ENCODE measurements at regions not wholly inside any gene's neighbourhood (a gene's known extent, or its start where the extent isn't known, plus 50 kb on each side); places are given as distances from the start of the nearest gene placed in this dataset.

GRCh38 chr2:236743039-236743920 is 173.7 kb downstream of the ACKR3 start:
- no peaks in the 10 kb centered on the region for H3K4me1 Mint-ChIP-seq (ENCODE audit: low read depth)
- peaks cover 11% of the 10 kb centered on the region for H3K27me3 Mint-ChIP-seq
- no peak overlapping the region for H3K27ac Mint-ChIP-seq

DNA sequence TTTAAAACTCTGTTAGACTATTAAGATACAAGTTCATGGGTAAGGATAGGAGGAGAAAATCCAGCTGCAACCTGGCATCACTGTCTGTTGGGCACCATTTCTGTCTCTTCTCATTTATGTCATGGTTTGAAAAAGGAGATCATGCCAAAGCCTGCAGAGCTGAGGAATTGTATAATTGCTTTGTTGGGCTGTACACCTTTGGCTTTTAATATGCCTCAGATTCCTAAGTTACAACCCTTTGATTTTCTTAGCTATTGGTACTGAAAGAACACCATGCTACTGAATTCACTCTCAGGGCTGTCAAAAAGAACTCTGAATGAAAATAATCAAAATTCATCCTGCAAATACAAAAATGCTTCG is 174.3 kb downstream of the ACKR3 start:
- Mint-ChIP-seq H3K27ac (no peak overlapping the region), H3K4me1 (ENCODE audit: low read depth) (no peaks in the 10 kb centered on the region), H3K9me3 (no peaks in the 10 kb centered on the region), H3K27me3 (peaks cover 9% of the 10 kb centered on the region), H3K4me3 (no peak overlapping the region), H3K36me3 (ENCODE audit: low read depth) (no peaks in the 10 kb centered on the region)
- DNase-seq, result no peak

More at GRCh38 chr2:236743039-236743920, 173.7 kb downstream of the ACKR3 start:
- Mint-ChIP-seq H3K4me3 (no peak overlapping the region), H3K36me3 (ENCODE audit: low read depth) (no peaks in the 10 kb centered on the region), H3K9me3 (no peaks in the 10 kb centered on the region)
- DNase-seq, result no peak

DNA sequence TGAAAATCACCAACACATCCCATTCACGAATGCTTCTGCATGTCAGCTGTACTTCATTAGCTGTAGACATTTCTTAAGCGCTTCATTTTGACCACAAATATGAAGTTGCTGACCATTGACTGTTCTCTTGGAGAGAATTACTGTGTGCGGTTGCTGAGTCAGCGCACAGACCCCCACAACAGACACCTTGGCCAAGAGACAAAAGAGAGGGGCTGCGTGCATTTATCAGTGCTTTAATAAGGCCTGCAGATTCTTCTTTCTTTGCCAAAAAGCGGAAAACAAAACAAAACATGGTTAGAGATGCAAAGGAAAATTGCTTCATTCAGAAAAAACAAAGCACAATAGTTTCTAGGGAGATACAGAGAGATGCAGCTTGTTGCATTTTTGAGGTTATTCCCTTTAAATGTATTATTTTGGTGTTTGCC is 174.7 kb downstream of the ACKR3 start:
- no peaks in the 10 kb centered on the region for H3K9me3 Mint-ChIP-seq
- H3K27ac Mint-ChIP-seq, result no peak overlapping the region
- no peak overlapping the region for H3K4me3 Mint-ChIP-seq
- DNase-seq, result no peak
- peaks cover 12% of the 10 kb centered on the region for H3K27me3 Mint-ChIP-seq
- H3K36me3 Mint-ChIP-seq (ENCODE audit: low read depth), result no peaks in the 10 kb centered on the region
- no peaks in the 10 kb centered on the region for H3K4me1 Mint-ChIP-seq (ENCODE audit: low read depth)

DNA sequence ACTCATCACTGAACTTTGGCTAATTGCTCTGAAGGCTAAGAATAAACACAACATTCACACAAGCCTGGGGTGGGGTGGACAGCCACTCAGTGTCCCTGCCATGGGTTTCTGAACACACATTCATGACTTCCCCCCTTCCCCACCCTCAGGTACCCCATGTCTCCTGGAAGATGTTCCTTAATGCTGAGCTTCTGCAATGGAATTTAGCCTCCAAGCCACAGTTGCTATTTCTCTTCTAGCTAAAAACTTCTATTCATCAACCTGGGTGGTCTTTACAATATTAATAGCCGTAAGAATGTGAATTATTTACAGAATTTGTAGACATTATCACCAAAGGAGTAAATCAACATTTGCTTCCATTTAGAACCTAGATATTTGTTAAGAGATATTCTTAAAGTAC is 175.1 kb downstream of the ACKR3 start:
- Mint-ChIP-seq H3K27ac (no peak overlapping the region), H3K27me3 (peaks cover 15% of the 10 kb centered on the region), H3K36me3 (ENCODE audit: low read depth) (no peaks in the 10 kb centered on the region), H3K4me3 (no peak overlapping the region), H3K4me1 (ENCODE audit: low read depth) (no peaks in the 10 kb centered on the region), H3K9me3 (no peaks in the 10 kb centered on the region)
- DNase-seq, result no peak

- Mint-ChIP-seq H3K4me3 (no peak overlapping the region), H3K9me3 (no peaks in the 10 kb centered on the region), H3K36me3 (ENCODE audit: low read depth) (no peaks in the 10 kb centered on the region), H3K27me3 (peaks cover 17% of the 10 kb centered on the region), H3K4me1 (ENCODE audit: low read depth) (no peaks in the 10 kb centered on the region), H3K27ac (no peak overlapping the region)
- no peak for DNase-seq
Observed at GRCh38 chr2:236745420-236746210, 176.0 kb downstream of the ACKR3 start.

DNA sequence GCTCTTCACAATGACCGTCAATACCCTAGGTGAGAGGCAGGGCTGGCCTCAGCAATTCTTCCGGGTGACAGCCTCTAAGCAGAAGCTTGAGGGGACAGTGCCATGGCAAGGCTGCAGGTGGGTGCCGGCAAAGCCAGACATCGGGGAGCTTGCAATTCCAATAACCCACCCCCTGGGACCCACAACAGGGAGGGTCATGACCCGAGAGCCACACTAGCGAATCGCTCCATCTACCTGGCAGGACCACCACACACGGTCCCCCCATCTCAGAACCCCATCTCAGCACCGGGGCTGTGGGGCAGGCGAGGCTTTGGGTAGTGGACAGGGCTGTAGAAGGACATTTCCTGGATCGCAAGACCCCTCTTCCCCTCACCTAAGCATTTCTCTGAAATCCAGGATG is 177.2 kb downstream of the ACKR3 start:
- H3K27me3 Mint-ChIP-seq, result peaks cover 17% of the 10 kb centered on the region
- no peaks in the 10 kb centered on the region for H3K36me3 Mint-ChIP-seq (ENCODE audit: low read depth)
- no peak for DNase-seq
- no peak overlapping the region for H3K4me3 Mint-ChIP-seq
- no peaks in the 10 kb centered on the region for H3K9me3 Mint-ChIP-seq
- no peak overlapping the region for H3K27ac Mint-ChIP-seq
- no peaks in the 10 kb centered on the region for H3K4me1 Mint-ChIP-seq (ENCODE audit: low read depth)

GRCh38 chr2:236747426-236747825 is 177.8 kb downstream of the ACKR3 start:
- H3K27ac Mint-ChIP-seq, result no peak overlapping the region
- no peaks in the 10 kb centered on the region for H3K36me3 Mint-ChIP-seq (ENCODE audit: low read depth)
- H3K9me3 Mint-ChIP-seq, result no peaks in the 10 kb centered on the region
- H3K27me3 Mint-ChIP-seq, result peaks cover 17% of the 10 kb centered on the region
- no peaks in the 10 kb centered on the region for H3K4me1 Mint-ChIP-seq (ENCODE audit: low read depth)
- no peak for DNase-seq
- H3K4me3 Mint-ChIP-seq, result no peak overlapping the region

DNA sequence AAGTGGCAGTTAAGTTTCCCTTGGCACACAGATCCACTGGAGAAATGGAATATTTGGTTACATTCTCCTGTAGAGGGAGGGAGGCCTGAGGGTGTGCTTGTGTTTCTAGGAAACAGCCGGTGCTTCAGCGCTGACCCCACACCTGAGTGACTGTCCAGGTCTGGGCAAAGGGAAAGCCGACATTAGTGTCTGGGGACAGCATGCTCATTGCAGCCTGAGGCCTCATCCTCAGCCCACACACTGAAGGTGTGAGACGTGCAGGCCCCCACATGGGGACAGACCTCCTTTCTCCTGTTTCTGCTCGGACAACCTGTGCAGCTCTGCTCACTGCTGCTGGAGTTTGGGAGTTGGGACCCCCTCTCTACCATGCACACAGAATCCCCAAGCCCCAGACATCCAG is 178.3 kb downstream of the ACKR3 start:
- Mint-ChIP-seq H3K4me1 (ENCODE audit: low read depth) (no peaks in the 10 kb centered on the region), H3K9me3 (no peaks in the 10 kb centered on the region), H3K27ac (no peak overlapping the region), H3K27me3 (peaks cover 17% of the 10 kb centered on the region), H3K36me3 (ENCODE audit: low read depth) (no peaks in the 10 kb centered on the region), H3K4me3 (no peak overlapping the region)
- DNase-seq, result no peak

DNA sequence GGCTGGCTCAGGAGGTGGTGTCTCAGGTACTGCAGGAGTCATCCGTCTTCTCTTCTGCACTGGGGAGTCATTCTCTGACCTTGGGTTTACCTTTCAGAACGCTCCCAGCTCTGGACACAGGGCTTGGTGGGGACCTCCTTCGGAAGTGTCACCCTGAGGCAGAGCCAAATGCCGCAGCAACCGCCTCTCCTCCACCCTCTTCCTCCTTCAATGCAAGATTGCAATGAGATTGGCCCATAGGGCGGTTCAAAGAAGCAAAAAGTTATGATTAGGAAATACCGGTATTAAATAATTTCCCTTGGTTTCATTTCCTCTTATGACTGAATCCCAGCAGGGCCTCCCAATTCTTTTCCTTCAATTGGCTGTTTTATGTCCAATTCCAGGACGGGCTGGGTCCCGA is 178.8 kb downstream of the ACKR3 start:
- Mint-ChIP-seq H3K4me1 (ENCODE audit: low read depth) (no peaks in the 10 kb centered on the region), H3K9me3 (no peaks in the 10 kb centered on the region), H3K27ac (no peak overlapping the region), H3K27me3 (peaks cover 20% of the 10 kb centered on the region), H3K4me3 (no peak overlapping the region), H3K36me3 (ENCODE audit: low read depth) (no peaks in the 10 kb centered on the region)
- no peak for DNase-seq

DNA sequence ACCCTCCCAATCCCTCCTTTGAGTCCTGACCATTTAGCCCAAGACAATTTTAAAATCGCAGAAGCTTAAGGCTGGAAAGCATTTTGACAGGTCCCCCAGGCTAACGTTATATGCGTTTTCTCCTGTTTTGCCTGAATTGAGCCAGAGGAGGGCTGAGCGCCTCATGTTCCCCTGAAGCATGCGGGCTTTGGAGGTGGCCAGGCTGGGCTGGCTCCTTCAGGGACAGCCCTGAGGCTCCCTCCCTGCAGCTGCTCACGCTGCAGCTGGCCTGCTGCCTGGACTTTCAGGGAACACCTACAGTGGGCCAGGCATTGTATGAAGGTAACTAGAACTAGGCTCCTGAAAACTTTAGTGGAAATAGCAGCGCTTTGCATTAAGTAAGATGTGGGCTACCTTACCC is 179.2 kb downstream of the ACKR3 start:
- Mint-ChIP-seq H3K27ac (no peak overlapping the region), H3K27me3 (peaks cover 23% of the 10 kb centered on the region), H3K36me3 (ENCODE audit: low read depth) (no peaks in the 10 kb centered on the region), H3K4me3 (no peak overlapping the region), H3K9me3 (no peaks in the 10 kb centered on the region), H3K4me1 (ENCODE audit: low read depth) (no peaks in the 10 kb centered on the region)
- DNase-seq, result no peak

DNA sequence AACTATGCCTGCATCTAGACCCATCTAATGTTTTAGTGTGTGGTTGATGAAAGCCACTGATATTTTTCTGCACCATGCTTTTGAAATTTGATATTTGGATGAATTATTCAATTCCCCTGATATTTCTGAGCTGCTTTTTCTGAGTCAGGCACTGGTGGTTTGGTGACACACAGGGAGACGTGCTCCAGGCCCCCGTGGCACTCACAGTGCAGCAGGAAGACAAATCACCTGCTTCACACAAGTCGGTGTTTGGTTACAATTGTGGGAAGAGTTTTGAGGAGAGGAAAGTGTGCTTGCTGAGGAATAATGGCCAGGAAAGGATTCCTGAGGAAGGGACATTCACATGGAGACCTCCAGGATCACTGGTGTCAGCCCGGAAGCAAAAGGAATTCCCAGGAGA is 179.7 kb downstream of the ACKR3 start:
- Mint-ChIP-seq H3K4me3 (no peak overlapping the region), H3K4me1 (ENCODE audit: low read depth) (no peaks in the 10 kb centered on the region), H3K27me3 (peaks cover 22% of the 10 kb centered on the region), H3K27ac (no peak overlapping the region), H3K9me3 (no peaks in the 10 kb centered on the region), H3K36me3 (ENCODE audit: low read depth) (no peaks in the 10 kb centered on the region)
- DNase-seq, result no peak

DNA sequence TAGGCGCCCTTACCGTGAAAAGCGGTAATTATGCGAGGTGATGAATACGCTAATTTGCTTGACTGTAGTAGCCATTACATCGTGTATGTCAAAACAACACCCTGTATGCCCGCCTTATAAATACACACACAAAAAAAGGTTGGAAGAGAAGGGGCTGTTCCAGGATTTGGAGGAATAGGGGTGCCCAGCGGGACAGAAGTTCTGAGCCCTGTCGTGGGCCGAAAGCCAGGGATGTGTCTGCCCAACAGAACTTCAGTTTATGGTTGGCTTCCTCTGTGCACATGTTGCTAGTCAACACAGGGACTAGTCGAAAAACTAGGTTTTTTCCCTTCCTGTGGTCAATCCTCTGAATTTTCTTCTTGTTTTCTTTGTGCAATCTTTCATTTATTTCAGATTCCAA is 182.5 kb downstream of the ACKR3 start:
- H3K27me3 Mint-ChIP-seq, result peaks cover 15% of the 10 kb centered on the region
- no peak overlapping the region for H3K4me3 Mint-ChIP-seq
- no peaks in the 10 kb centered on the region for H3K36me3 Mint-ChIP-seq (ENCODE audit: low read depth)
- no peaks in the 10 kb centered on the region for H3K9me3 Mint-ChIP-seq
- no peak overlapping the region for H3K27ac Mint-ChIP-seq
- no peak for DNase-seq
- no peaks in the 10 kb centered on the region for H3K4me1 Mint-ChIP-seq (ENCODE audit: low read depth)

- peaks cover 15% of the 10 kb centered on the region for H3K27me3 Mint-ChIP-seq
- H3K27ac Mint-ChIP-seq, result no peak overlapping the region
- no peaks in the 10 kb centered on the region for H3K9me3 Mint-ChIP-seq
- no peaks in the 10 kb centered on the region for H3K4me1 Mint-ChIP-seq (ENCODE audit: low read depth)
- DNase-seq, result no peak
- no peaks in the 10 kb centered on the region for H3K36me3 Mint-ChIP-seq (ENCODE audit: low read depth)
- no peak overlapping the region for H3K4me3 Mint-ChIP-seq
Observed at GRCh38 chr2:236753606-236754270, 184.1 kb downstream of the ACKR3 start.

- Mint-ChIP-seq H3K9me3 (no peaks in the 10 kb centered on the region), H3K36me3 (ENCODE audit: low read depth) (no peaks in the 10 kb centered on the region), H3K27me3 (peaks cover 10% of the 10 kb centered on the region), H3K4me1 (ENCODE audit: low read depth) (no peaks in the 10 kb centered on the region), H3K27ac (no peak overlapping the region), H3K4me3 (no peak overlapping the region)
- DNase-seq, result no peak
Observed at GRCh38 chr2:236754271-236754944, 184.8 kb downstream of the ACKR3 start.
